Activated CD8-positive, alpha-beta memory T cell treated with anti-CD3 and anti-CD28 coated beads, Interleukin-2, amount 10 ng/mL, durations not matched to agents 7 days and 5 days (primary cell): ENCODE measurements at regions not wholly inside any gene's neighbourhood (a gene's known extent, or its start where the extent isn't known, plus 50 kb on each side); places are given as distances from the start of the nearest gene placed in this dataset.
"Not testable (repeated sequence)": the region's sequence is repeated elsewhere in the genome, so short reads cannot be mapped to it uniquely, and the experiment has no call there.

Source experiments
- ATAC-seq: fragments of 150-1000 bp; cut with Tn5 transposase; one replicate; pipeline ENCODE4 v1.10.0; 2021; ENCODE audit warnings: moderate library complexity
- CTCF ChIA-PET: fragments of 350-600 bp; sonication (Branson Sonifier 250); formaldehyde crosslinking; loops from one replicate; lab custom pipeline; 2021; ENCODE audit warnings: antibody characterized with exemption; lab: Charles Lee
- DNase-seq: peaks from one replicate; pipeline ENCODE4 v3.0.0-alpha.2; 2020
- H3K27ac Mint-ChIP-seq: one replicate; pipeline ENCODE4 v1.8.0; 2021; ENCODE audit warnings: mild to moderate bottlenecking, mixed read lengths
- H3K27me3 Mint-ChIP-seq: one replicate; pipeline ENCODE4 v1.8.0; 2021; ENCODE audit warnings: mixed read lengths
- H3K36me3 Mint-ChIP-seq: one replicate; pipeline ENCODE4 v1.8.0; 2021; ENCODE audit warnings: mild to moderate bottlenecking, mixed read lengths
- H3K4me1 Mint-ChIP-seq: one replicate; pipeline ENCODE4 v1.8.0; 2021; ENCODE audit warnings: mixed read lengths
- H3K4me3 Mint-ChIP-seq: one replicate; pipeline ENCODE4 v1.8.0; 2021; ENCODE audit warnings: mild to moderate bottlenecking, moderate library complexity, mixed read lengths
- H3K9me3 Mint-ChIP-seq: one replicate; pipeline ENCODE4 v1.8.0; 2022; ENCODE audit warnings: low read depth, mixed read lengths

GRCh38 chr16:17749706-17750105 lies 278.9 kb upstream of the XYLT1 start:
- no peak for ATAC-seq

GRCh38 chr16:17748044-17748719 lies 277.4 kb upstream of the XYLT1 start:
- CTCF ChIA-PET, result no interaction called here
- H3K27ac Mint-ChIP-seq, result no peak overlapping the region
- DNase-seq (no peak), ATAC-seq (no peak)
- H3K9me3 Mint-ChIP-seq, result peaks cover 4% of the 10 kb centered on the region
- no peaks in the 10 kb centered on the region for H3K4me1 Mint-ChIP-seq
- no peaks in the 10 kb centered on the region for H3K36me3 Mint-ChIP-seq
- H3K27me3 Mint-ChIP-seq, result no peaks in the 10 kb centered on the region
- no peak overlapping the region for H3K4me3 Mint-ChIP-seq

More at GRCh38 chr16:17749706-17750105, 278.9 kb upstream of the XYLT1 start:
- Mint-ChIP-seq H3K4me3 (no peak overlapping the region), H3K27me3 (no peaks in the 10 kb centered on the region), H3K4me1 (no peaks in the 10 kb centered on the region), H3K9me3 (peaks cover 4% of the 10 kb centered on the region), H3K27ac (no peak overlapping the region), H3K36me3 (no peaks in the 10 kb centered on the region)
- no peak for DNase-seq
- CTCF ChIA-PET, result no interaction called here

- CTCF ChIA-PET, result no interaction called here
Measured at GRCh38 chr16:17747081-17747756, 276.5 kb upstream of the XYLT1 start.

GRCh38 chr16:17744921-17745572 lies 274.3 kb upstream of the XYLT1 start:
- no peaks in the 10 kb centered on the region for H3K4me1 Mint-ChIP-seq
- peaks cover 4% of the 10 kb centered on the region for H3K9me3 Mint-ChIP-seq
- no peaks in the 10 kb centered on the region for H3K27me3 Mint-ChIP-seq
- DNase-seq, result no peak
- ATAC-seq, result no peak
- no peak overlapping the region for H3K27ac Mint-ChIP-seq
- no peak overlapping the region for H3K4me3 Mint-ChIP-seq
- no peaks in the 10 kb centered on the region for H3K36me3 Mint-ChIP-seq
- CTCF ChIA-PET, result no interaction called here

More at GRCh38 chr16:17747081-17747756, 276.5 kb upstream of the XYLT1 start:
- ATAC-seq (no peak), DNase-seq (no peak)
- H3K36me3 Mint-ChIP-seq, result no peaks in the 10 kb centered on the region
- no peaks in the 10 kb centered on the region for H3K27me3 Mint-ChIP-seq
- no peak overlapping the region for H3K27ac Mint-ChIP-seq
- H3K4me3 Mint-ChIP-seq, result no peak overlapping the region
- peaks cover 4% of the 10 kb centered on the region for H3K9me3 Mint-ChIP-seq
- H3K4me1 Mint-ChIP-seq, result no peaks in the 10 kb centered on the region

GRCh38 chr16:17743578-17743977 lies 272.8 kb upstream of the XYLT1 start:
- ATAC-seq (no peak), DNase-seq (no peak)
- H3K27ac Mint-ChIP-seq, result no peak overlapping the region
- H3K9me3 Mint-ChIP-seq, result no peaks in the 10 kb centered on the region
- no peaks in the 10 kb centered on the region for H3K36me3 Mint-ChIP-seq
- CTCF ChIA-PET, result no interaction called here
- H3K4me3 Mint-ChIP-seq, result no peak overlapping the region
- no peaks in the 10 kb centered on the region for H3K4me1 Mint-ChIP-seq
- H3K27me3 Mint-ChIP-seq, result no peaks in the 10 kb centered on the region

- Mint-ChIP-seq H3K27ac (no peak overlapping the region), H3K4me3 (no peak overlapping the region), H3K27me3 (no peaks in the 10 kb centered on the region), H3K4me1 (no peaks in the 10 kb centered on the region), H3K9me3 (no peaks in the 10 kb centered on the region), H3K36me3 (no peaks in the 10 kb centered on the region)
- CTCF ChIA-PET, result no interaction called here
- ATAC-seq (no peak), DNase-seq (no peak)
Measured at GRCh38 chr16:17743158-17743557, 272.4 kb upstream of the XYLT1 start.

GRCh38 chr16:17735099-17735498 lies 264.3 kb upstream of the XYLT1 start:
- H3K4me3 Mint-ChIP-seq, H3K9me3 Mint-ChIP-seq, ATAC-seq, DNase-seq, H3K36me3 Mint-ChIP-seq, CTCF ChIA-PET, H3K4me1 Mint-ChIP-seq, H3K27ac Mint-ChIP-seq, H3K27me3 Mint-ChIP-seq: not testable (repeated sequence)

DNA sequence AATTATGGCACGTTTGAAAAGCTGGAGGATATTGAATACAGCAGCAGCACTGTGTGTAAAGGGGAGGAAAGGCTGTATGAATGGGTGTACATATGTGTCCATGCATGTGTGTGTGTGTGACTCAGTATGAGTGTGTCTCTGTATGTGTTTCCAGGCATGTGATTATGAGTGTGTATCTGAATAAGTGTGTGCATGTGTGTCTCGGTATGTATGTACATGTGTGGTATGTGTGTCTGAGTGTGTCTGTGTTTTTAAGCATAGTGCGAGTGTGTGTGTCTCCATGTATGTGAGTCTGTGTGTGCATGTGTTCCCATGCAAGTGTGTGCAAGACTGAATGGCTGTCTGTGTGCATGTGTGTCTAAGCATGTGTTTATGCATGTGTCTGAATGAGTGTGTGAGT lies 259.1 kb upstream of the XYLT1 start:
- H3K9me3 Mint-ChIP-seq, result peaks cover 3% of the 10 kb centered on the region
- CTCF ChIA-PET, result no interaction called here
- ATAC-seq, result no peak
- H3K27ac Mint-ChIP-seq, result no peak overlapping the region
- no peak for DNase-seq
- no peaks in the 10 kb centered on the region for H3K4me1 Mint-ChIP-seq
- no peaks in the 10 kb centered on the region for H3K27me3 Mint-ChIP-seq
- no peak overlapping the region for H3K4me3 Mint-ChIP-seq
- H3K36me3 Mint-ChIP-seq, result no peaks in the 10 kb centered on the region

DNA sequence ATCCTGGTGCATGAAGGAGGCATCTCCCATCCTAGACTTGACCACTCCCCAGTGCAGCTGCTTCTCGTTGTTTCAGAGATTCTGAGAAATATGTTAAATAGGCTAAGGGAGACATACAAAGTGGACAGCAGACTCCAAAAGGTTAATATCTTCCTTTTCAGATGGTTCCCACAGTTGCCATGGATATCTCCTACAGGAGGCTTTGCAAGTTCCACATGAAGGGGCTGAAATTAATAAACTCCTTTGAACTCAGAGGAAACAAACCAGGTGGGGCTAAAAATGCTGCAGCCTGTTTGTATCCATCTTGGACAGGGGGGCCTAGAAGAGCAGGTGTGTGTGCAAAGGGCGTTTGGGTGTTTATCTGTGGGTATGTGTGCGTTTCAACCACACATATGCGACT lies 257.4 kb upstream of the XYLT1 start:
- Mint-ChIP-seq H3K9me3 (peaks cover 3% of the 10 kb centered on the region), H3K27ac (no peak overlapping the region), H3K4me3 (no peak overlapping the region), H3K27me3 (no peaks in the 10 kb centered on the region), H3K36me3 (no peaks in the 10 kb centered on the region), H3K4me1 (no peaks in the 10 kb centered on the region)
- CTCF ChIA-PET, result no interaction called here
- DNase-seq (no peak), ATAC-seq (no peak)

DNA sequence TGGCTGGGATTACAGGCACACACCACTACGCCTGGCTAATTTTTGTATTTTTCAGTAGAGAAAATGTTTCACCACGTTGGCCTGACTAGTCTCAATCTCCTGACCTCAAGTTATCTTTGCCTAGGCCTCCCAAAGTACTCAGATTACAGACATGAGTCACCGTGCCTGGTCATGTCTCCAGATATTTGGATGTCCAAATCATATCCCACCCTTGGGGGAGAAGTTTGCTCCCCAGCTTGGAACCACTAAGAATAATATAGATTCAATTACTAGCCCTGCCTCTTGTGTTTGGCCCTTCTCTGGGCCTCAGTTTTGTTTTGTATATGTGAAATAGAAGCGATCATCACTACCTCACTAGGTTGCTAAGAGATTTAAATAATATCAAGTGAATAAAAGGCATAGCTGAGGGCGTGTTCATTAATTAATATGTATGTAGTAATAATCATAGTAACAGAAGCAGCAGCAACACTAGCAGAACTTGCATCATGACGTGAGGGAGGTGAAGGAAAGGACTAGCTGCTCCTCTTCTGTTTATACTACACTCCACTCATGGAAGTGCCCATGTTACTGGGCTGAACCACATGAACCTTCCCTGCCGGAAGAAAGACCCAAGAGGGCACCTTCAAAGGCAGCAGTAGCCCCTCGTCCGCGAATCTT lies 253.6 kb upstream of the XYLT1 start:
- no peak for ATAC-seq
- H3K36me3 Mint-ChIP-seq, result no peaks in the 10 kb centered on the region
- no peaks in the 10 kb centered on the region for H3K4me1 Mint-ChIP-seq
- H3K27me3 Mint-ChIP-seq, result peaks cover 4% of the 10 kb centered on the region
- H3K9me3 Mint-ChIP-seq, result no peaks in the 10 kb centered on the region
- CTCF ChIA-PET, result no interaction called here
- no peak for DNase-seq
- H3K4me3 Mint-ChIP-seq, result no peak overlapping the region
- no peak overlapping the region for H3K27ac Mint-ChIP-seq

GRCh38 chr16:17723531-17724134 lies 252.9 kb upstream of the XYLT1 start:
- H3K4me3 Mint-ChIP-seq, result no peak overlapping the region
- H3K36me3 Mint-ChIP-seq, result no peaks in the 10 kb centered on the region
- peaks cover 4% of the 10 kb centered on the region for H3K27me3 Mint-ChIP-seq
- H3K9me3 Mint-ChIP-seq, result no peaks in the 10 kb centered on the region
- H3K4me1 Mint-ChIP-seq, result no peaks in the 10 kb centered on the region
- CTCF ChIA-PET, result no interaction called here
- no peak for DNase-seq
- no peak for ATAC-seq
- H3K27ac Mint-ChIP-seq, result no peak overlapping the region

GRCh38 chr16:17718495-17718894 lies 247.7 kb upstream of the XYLT1 start:
- no peak for ATAC-seq
- Mint-ChIP-seq H3K27ac (no peak overlapping the region), H3K27me3 (peaks cover 7% of the 10 kb centered on the region), H3K9me3 (peaks cover 5% of the 10 kb centered on the region), H3K36me3 (no peaks in the 10 kb centered on the region), H3K4me3 (no peak overlapping the region), H3K4me1 (no peaks in the 10 kb centered on the region)
- no peak for DNase-seq
- CTCF ChIA-PET, result no interaction called here

DNA sequence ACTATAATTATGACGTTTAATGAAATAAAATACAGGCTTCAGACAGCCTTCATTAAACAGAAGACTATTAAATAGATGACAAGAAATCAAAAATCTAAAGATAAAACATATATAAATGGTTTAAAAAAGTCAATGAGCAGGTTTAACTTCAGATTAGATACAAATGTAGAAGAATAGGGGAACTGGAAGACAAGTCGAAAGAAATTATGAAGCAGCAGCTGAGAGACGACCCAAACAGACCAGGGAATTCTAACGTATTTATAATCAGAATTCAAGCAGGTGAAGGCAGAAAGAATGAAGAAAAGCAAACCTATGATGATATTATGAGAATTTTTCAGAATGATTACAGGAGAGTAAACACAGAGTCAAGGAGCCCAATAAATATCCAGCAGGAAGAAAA lies 235.1 kb upstream of the XYLT1 start:
- Mint-ChIP-seq H3K27ac (no peak overlapping the region), H3K27me3 (no peaks in the 10 kb centered on the region), H3K4me1 (no peaks in the 10 kb centered on the region), H3K9me3 (no peaks in the 10 kb centered on the region), H3K36me3 (no peaks in the 10 kb centered on the region), H3K4me3 (no peak overlapping the region)
- no peak for ATAC-seq
- CTCF ChIA-PET, result no interaction called here
- no peak for DNase-seq
